ENCODE measurements at regions not wholly inside any gene's neighbourhood (a gene's known extent, or its start where the extent isn't known, plus 50 kb on each side); places are given as distances from the start of the nearest gene placed in this dataset.
"Not testable (repeated sequence)": the region's sequence is repeated elsewhere in the genome, so short reads cannot be mapped to it uniquely, and the experiment has no call there.

- no peak for DNase-seq
Observed at GRCh38 chr14:28294834-28295440, 471.6 kb upstream of the FOXG1 start.

GRCh38 chr14:28297559-28297958, 469.0 kb upstream of the FOXG1 start:
- DNase-seq: no peak

- no peak for DNase-seq
Observed at GRCh38 chr14:28298156-28298555, 468.4 kb upstream of the FOXG1 start.

- DNase-seq: no peak
Observed at GRCh38 chr14:28299227-28299626, 467.4 kb upstream of the FOXG1 start.

- no peak for DNase-seq
Observed at GRCh38 chr14:28300356-28300755, 466.2 kb upstream of the FOXG1 start.

GRCh38 chr14:28301179-28301578, 465.4 kb upstream of the FOXG1 start:
- no peak for DNase-seq

- DNase-seq: no peak
Observed at GRCh38 chr14:28303248-28303647, 463.3 kb upstream of the FOXG1 start.

GRCh38 chr14:28305938-28306337, 460.6 kb upstream of the FOXG1 start:
- DNase-seq: no peak

- no peak for DNase-seq
Observed at GRCh38 chr14:28307506-28307905, 459.1 kb upstream of the FOXG1 start.

- no peak for DNase-seq
Observed at GRCh38 chr14:28308734-28309133, 457.9 kb upstream of the FOXG1 start.

- DNase-seq: not testable (repeated sequence)
Observed at GRCh38 chr14:28317890-28318675, 448.5 kb upstream of the FOXG1 start.

GRCh38 chr14:28321475-28322244, 444.9 kb upstream of the FOXG1 start:
- no peak for DNase-seq

- DNase-seq: peak; percentile 61
Observed at GRCh38 chr14:28323366-28323765, 443.2 kb upstream of the FOXG1 start.

GRCh38 chr14:28323951-28324741, 442.4 kb upstream of the FOXG1 start:
- no peak for DNase-seq

- peak; percentile 60 for DNase-seq
Observed at GRCh38 chr14:28340816-28341215, 425.8 kb upstream of the FOXG1 start.

- no peak for DNase-seq
Observed at GRCh38 chr14:28344381-28344780, 422.2 kb upstream of the FOXG1 start.

- DNase-seq: no peak
Observed at GRCh38 chr14:28348797-28349196, 417.8 kb upstream of the FOXG1 start.

- DNase-seq: no peak
Observed at GRCh38 chr14:28356819-28357218, 409.8 kb upstream of the FOXG1 start.

- DNase-seq: no peak
Observed at GRCh38 chr14:28361486-28361885, 405.1 kb upstream of the FOXG1 start.

GRCh38 chr14:28365510-28365909, 401.1 kb upstream of the FOXG1 start:
- DNase-seq: no peak

GRCh38 chr14:28373721-28374120, 392.9 kb upstream of the FOXG1 start:
- DNase-seq: no peak

GRCh38 chr14:28375295-28375694, 391.3 kb upstream of the FOXG1 start:
- DNase-seq: no peak

- no peak for DNase-seq
Observed at GRCh38 chr14:28381656-28382055, 384.9 kb upstream of the FOXG1 start.
